ENCODE measurements at regions not wholly inside any gene's neighbourhood (a gene's known extent, or its start where the extent isn't known, plus 50 kb on each side); places are given as distances from the start of the nearest gene placed in this dataset.
"Not testable (repeated sequence)": the region's sequence is repeated elsewhere in the genome, so short reads cannot be mapped to it uniquely, and the experiment has no call there.

DNA sequence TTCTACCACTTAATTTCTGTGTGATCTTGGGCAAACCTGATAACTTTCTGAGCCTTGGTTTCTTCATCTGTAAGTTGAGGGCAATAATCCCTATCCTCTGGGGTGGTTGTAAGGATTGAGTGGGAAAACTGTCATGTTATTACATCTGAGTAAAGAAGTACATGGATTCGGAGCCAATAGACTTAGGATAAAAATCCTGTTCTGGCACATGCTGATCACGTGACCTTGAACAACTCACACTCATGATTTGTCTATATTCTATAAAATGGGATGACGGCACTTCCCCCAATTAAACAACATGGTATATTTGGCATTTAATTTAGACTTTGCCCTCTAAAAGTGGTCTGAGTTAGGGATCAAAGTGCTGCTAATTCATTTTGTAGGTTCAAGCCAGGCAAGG is 315.5 kb downstream of the PLPP3 start:
- DNase-seq = no peak

GRCh38 chr1:56258371-56258770 is 321.0 kb downstream of the PLPP3 start:
- DNase-seq = no peak

DNA sequence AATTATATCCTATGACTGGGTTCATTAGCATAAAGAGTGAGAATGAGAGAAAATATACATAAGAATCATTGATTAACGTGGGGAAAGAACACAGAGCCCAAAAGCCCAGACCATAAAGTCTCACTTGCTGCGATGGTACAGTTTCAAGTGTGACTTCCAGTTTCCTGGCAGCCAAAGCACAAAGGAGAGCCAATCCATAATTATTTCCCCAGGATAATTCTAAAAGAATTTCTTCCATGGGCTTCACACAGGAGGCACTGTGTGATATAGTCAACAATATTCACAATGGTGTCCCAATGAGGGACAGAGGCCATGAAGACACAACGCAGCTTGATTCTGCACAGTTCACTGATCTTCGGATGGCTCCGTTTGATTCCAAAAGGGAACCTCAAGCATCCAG is 321.6 kb downstream of the PLPP3 start:
- no peak for DNase-seq

- no peak for DNase-seq
These were observed 323.0 kb downstream of the PLPP3 start for GRCh38 chr1:56256153-56257000.

DNA sequence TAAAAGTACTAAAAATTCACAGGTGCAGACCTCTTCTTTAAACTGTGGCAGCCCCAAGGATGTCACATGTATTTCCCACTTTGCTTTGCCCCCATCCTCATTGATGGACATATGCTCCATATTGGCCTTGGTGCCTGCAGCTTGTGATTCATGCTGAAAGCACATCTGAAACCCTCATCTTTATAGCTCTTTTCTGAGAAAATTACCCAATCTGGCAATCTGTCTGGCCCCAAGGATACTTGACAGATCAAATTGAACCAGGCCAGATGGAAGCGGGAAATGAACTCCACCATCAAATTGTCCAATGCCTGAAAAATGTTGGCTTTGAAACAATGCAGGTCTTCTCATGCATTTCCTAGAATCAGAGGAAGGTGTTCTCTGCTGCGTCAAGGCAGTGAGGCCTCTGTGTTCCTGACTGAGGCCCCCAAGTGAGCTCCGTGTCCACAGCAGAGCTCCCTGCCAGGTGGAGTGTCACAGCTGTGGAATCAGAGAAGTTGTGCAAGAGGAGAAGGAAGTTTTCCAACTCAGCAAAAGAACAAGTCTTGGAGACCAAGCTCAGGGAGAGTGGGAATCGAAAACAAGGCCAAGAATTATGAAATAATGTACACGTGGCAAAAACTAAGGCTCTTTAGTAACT is 323.7 kb downstream of the PLPP3 start:
- DNase-seq = no peak

DNA sequence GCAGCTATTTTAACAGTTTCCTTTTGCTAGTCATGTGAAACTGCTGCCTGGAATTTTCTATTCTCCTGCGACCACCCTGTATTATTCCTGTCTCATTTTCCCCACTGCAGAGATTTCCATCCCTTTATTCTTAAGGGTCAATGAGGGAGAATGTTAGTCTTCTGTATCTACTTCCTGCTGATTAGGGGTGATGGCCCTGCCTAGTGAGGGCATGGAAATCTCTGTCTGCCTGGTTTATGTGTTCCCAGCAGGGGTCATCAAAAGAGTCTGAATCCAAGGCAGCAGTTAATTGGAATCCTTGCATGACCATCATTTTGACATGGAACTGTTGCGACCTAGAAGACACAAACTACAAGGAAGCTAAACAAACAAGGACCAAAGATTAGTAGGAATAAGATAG is 325.2 kb downstream of the PLPP3 start:
- DNase-seq = no peak

DNA sequence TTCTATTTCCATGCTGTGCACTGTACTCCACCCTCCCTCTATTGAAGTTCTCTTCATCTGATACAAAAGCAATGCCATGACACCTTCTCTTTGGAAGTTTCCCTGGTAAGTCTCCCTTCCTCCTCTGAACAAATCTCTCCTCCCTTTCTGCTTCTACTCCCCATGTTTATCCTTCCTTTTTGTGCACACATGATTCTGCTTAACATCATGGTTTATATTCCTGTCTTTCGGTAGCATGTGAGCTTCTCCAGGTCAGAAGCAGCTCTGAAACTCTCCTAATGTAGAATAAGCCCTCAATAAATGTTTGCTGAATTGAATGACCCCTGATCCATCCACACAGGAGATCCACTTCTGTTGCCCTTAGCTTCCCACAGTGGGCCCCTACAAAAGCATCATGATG is 328.6 kb downstream of the PLPP3 start:
- no peak for DNase-seq

- DNase-seq = no peak
These were observed 330.1 kb downstream of the PLPP3 start for GRCh38 chr1:56249234-56249633.

- DNase-seq = no peak
These were observed 331.2 kb downstream of the PLPP3 start for GRCh38 chr1:56248138-56248537.

DNA sequence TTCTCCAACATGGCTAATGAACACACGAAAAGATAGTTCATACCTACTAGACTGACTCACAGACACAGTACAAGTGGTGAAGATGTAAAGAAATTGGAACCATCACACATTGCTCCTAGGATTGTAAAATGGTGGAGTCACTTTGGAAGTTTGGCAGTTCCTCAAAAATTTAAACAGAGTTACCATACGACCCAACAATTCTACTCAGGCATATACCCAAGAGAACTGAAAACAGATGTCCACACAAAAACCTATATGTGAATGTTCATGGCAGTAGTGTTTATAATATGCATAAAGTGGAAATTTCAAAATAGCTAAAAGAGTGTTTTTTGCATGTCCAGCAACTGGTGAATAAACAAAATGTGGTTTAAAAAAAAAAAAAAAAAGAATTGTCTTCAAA is 332.6 kb downstream of the PLPP3 start:
- not testable (repeated sequence) for DNase-seq

GRCh38 chr1:56240400-56240799 is 339.0 kb downstream of the PLPP3 start:
- no peak for DNase-seq

DNA sequence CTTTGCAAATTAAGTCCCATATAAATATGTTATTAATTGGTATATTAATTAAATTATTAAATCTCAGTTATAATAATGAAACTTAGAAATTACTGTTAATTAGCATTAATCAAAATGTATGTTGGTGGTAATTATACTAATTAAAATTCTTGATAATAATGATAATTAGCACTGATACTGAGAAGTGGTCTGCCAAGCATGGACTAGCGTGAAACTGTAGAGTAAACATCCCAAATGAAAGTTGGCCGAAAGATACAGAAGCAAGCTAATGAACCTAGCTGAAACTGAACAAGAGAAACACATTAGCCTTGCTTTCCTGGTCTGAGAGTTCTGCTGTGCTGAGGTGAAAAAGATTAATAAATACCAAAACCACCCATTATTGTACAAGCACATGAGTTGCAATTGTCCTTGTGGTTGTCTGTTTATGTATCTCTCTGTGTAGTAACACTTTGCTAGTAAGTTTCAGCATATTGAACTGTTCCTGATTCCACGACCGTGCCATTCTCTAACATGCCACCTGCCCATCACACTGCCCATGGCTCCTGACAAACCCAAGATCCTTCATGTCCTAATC is 341.8 kb downstream of the PLPP3 start:
- DNase-seq = no peak

DNA sequence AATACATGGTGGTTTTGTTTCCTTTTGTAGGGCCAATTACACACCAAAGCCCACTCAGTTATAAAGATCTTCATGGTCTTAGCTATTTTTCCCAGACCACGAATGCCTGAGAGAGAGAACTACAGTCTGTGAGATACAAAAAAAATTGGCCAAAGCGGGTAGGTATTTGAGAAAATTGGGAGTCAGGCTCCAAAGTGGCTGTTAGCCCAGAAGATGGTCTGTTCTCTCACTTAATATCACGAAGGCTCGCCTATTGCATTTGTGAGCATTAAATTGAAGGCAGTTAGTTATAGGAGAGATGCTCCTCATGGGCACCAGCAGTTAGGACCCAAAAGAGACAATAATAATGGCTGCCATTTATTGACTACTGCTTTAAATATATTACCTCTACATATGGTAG is 342.7 kb downstream of the PLPP3 start:
- no peak for DNase-seq

GRCh38 chr1:56235909-56236510 is 343.4 kb downstream of the PLPP3 start:
- DNase-seq = no peak

- no peak for DNase-seq
These were observed 350.2 kb downstream of the PLPP3 start for GRCh38 chr1:56229186-56229585.

GRCh38 chr1:56227886-56228285 is 351.5 kb downstream of the PLPP3 start:
- no peak for DNase-seq

DNA sequence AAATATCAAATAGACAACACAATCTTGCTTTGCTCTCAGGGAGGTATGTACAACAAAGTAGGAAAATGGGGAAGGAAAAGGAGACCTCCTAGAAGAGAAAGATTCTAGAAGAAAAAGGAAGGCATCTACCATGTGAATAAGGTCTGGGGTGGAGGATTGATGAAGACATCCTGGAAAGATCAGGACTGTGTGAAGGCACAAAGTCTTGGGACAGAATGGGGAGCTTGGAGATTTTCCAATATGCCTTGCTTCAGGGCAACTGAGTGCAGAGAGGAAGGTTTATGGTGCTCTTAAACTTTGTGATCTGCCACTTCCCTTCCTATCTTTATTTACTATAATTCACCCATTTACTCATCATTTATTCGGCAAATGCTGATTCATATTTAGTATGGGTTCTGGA is 352.0 kb downstream of the PLPP3 start:
- no peak for DNase-seq

DNA sequence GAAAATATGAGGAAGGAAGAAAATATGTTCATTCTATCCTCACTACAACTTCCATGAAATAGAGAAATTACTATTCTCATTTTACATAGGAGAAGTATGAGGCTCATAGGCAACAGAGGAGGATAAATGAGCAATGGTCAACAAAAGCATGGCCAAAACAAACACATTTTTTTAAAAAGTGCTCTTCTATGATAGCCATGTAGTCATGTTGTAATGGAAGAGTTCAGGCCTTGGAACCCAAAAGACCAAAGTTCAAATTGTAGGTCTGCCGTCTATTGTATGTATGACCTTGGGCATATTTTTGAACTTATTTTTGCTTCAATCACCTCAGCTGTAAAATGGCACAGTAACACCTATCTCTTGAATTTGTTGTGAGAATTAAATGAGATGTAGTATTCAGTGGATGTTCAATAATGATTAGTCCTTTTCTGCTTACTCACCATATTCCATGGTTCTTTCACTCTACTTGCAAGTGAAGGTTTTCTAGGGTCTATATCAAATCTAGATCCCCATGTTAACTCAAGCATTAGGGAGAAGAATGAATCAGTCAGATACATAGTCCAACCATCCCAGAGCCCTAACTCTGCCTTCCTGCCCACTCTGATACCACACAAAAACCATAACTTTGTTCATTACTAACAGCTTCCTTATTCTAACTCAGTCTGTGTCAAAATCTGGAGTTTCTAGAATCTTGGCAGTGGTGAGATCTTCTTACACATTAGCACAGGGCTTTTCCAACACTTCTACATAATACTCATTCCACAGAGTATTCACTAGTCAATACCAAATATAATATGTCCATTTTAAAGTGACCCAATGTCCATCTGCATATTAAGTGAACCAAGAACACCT is 353.2 kb downstream of the PLPP3 start:
- DNase-seq = no peak

DNA sequence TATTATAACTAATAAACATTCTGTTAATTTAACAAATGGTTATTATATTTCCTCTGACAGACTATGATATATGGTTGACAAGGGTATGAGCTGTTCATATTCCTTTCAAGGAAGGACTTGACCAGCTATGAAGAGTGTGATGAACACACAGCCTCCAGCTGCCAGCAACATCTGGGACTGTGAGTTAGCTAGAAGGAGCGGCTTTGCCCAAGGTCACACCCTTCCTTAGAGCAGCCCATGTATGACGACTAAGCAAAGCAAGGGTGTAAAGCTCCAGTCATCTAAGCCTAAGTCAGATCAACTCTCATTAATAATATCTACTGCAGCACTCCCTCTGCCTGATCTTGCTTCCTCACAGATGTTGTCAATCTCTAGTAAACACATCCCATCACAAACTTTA is 355.4 kb downstream of the PLPP3 start:
- DNase-seq = no peak

- DNase-seq = no peak
These were observed 356.3 kb downstream of the PLPP3 start for GRCh38 chr1:56222914-56223540.

DNA sequence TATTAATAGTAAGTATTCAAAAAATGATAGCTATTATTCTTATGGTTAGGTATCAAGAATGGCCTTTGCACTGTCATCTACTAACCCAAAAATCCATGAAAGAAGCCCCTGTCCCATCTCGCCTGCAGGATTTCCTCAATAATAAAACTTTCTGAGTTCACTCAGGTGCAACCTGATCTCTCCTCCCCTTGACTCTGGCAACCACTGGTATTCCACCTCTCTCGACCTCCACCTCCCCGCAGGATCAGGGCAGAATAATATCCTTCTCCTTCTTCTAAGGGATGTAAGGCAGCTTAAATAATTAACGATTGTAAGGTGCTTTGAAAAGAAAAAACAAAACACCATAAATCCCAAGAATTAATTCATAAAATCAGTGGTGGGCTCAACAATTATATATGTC is 359.3 kb downstream of the PLPP3 start:
- DNase-seq = no peak

DNA sequence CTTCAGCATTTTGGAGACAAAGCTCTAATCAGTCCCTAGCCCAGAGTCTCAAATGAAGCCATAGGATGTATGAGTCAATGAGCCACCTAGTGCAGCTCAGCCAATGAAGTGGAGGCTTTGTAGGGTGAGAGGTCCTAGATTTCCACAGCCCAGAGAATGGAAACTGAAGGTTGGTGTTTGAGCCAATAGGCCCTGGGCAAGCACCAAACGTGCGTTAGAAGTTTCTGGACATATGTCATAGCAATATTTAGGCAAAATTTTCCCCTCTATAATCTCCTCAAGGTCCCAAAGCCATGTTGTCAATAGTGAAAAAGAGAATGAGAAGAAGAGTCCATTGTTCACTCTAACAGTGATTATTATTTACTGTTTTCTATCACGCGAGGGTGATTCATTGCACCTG is 361.3 kb downstream of the PLPP3 start:
- no peak for DNase-seq

Data from SHP77 treated with DMSO at 0.1 percent for 48 hours (cell line).